ENCODE measurements at regions not wholly inside any gene's neighbourhood (a gene's known extent, or its start where the extent isn't known, plus 50 kb on each side); places are given as distances from the start of the nearest gene placed in this dataset.

DNA sequence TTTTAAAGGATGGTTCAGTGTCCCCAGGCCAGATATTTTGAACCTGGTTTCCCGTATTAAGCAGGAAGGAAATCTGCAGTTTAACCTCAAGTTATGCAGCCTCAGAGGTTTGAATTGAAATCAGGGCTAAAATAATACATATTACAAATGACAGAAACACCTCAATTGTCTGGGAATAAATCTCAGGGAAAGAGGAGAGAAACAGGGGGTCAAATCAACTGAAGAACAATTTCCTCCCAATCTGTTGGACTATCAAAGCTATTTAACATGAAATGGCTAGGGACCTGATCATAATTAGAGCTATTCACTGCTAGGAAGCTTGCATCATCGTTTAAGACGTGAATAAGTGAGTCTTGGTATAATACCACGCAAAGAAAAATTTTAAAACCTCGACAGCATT is 150.0 kb upstream of the ARHGAP28 start:
- TF ChIP-seq, protein P1, sequence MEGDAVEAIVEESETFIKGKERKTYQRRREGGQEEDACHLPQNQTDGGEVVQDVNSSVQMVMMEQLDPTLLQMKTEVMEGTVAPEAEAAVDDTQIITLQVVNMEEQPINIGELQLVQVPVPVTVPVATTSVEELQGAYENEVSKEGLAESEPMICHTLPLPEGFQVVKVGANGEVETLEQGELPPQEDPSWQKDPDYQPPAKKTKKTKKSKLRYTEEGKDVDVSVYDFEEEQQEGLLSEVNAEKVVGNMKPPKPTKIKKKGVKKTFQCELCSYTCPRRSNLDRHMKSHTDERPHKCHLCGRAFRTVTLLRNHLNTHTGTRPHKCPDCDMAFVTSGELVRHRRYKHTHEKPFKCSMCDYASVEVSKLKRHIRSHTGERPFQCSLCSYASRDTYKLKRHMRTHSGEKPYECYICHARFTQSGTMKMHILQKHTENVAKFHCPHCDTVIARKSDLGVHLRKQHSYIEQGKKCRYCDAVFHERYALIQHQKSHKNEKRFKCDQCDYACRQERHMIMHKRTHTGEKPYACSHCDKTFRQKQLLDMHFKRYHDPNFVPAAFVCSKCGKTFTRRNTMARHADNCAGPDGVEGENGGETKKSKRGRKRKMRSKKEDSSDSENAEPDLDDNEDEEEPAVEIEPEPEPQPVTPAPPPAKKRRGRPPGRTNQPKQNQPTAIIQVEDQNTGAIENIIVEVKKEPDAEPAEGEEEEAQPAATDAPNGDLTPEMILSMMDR (IDR thresholded peaks at IDR 0.05; ENCODE audit: poor library complexity): no peak
- no peak for TF ChIP-seq EZH2 (IDR thresholded peaks at IDR 0.05; ENCODE audit: borderline replicate concordance)
